ENCODE measurements at regions not wholly inside any gene's neighbourhood (a gene's known extent, or its start where the extent isn't known, plus 50 kb on each side); places are given as distances from the start of the nearest gene placed in this dataset.
A peak's percentile ranks its signal among the peaks of the same experiment; 100 is the strongest.
"Not testable (repeated sequence)": the region's sequence is repeated elsewhere in the genome, so short reads cannot be mapped to it uniquely, and the experiment has no call there.

GRCh38 chr16:63804126-63804525 lies 1317.7 kb downstream of the CDH11 start:
- no peak for DNase-seq

- DNase-seq: no peak
These were observed 1332.3 kb downstream of the CDH11 start for GRCh38 chr16:63789603-63790002.

- no peak for DNase-seq
These were observed 1334.8 kb downstream of the CDH11 start for GRCh38 chr16:63787014-63787413.

GRCh38 chr16:63785170-63785569 lies 1336.7 kb downstream of the CDH11 start:
- DNase-seq: no peak

- no peak for DNase-seq
These were observed 1345.4 kb downstream of the CDH11 start for GRCh38 chr16:63776437-63776836.

GRCh38 chr16:63776034-63776433 lies 1345.8 kb downstream of the CDH11 start:
- no peak for DNase-seq

- peak; percentile 75 for DNase-seq
These were observed 1347.6 kb downstream of the CDH11 start for GRCh38 chr16:63774302-63774701.

- no peak for DNase-seq
These were observed 1352.7 kb downstream of the CDH11 start for GRCh38 chr16:63769211-63769610.

- DNase-seq: not testable (repeated sequence)
These were observed 1361.6 kb downstream of the CDH11 start for GRCh38 chr16:63760246-63760645.

- no peak for DNase-seq
These were observed 1369.5 kb downstream of the CDH11 start for GRCh38 chr16:63752347-63752746.

- DNase-seq: peak; percentile 9
These were observed 1372.6 kb downstream of the CDH11 start for GRCh38 chr16:63749276-63749675.

- no peak for DNase-seq
These were observed 1376.4 kb downstream of the CDH11 start for GRCh38 chr16:63745456-63745855.

GRCh38 chr16:63744077-63744874 lies 1377.6 kb downstream of the CDH11 start:
- no peak for DNase-seq

- no peak for DNase-seq
These were observed 1379.7 kb downstream of the CDH11 start for GRCh38 chr16:63742150-63742549.

- DNase-seq: no peak
These were observed 1384.2 kb downstream of the CDH11 start for GRCh38 chr16:63737633-63738032.

GRCh38 chr16:63735456-63735855 lies 1386.4 kb downstream of the CDH11 start:
- no peak for DNase-seq

- DNase-seq: peak; percentile 11
These were observed 1401.0 kb downstream of the CDH11 start for GRCh38 chr16:63720848-63721247.

GRCh38 chr16:63719926-63720325 lies 1401.9 kb downstream of the CDH11 start:
- DNase-seq: no peak

- peak; percentile 6 for DNase-seq
These were observed 1404.1 kb downstream of the CDH11 start for GRCh38 chr16:63717806-63718205.

- DNase-seq: no peak
These were observed 1407.0 kb downstream of the CDH11 start for GRCh38 chr16:63714876-63715275.

GRCh38 chr16:63712725-63713124 lies 1409.1 kb downstream of the CDH11 start:
- DNase-seq: no peak

- DNase-seq: no peak
These were observed 1418.3 kb downstream of the CDH11 start for GRCh38 chr16:63703612-63704011.

GRCh38 chr16:63702981-63703590 lies 1418.8 kb downstream of the CDH11 start:
- no peak for DNase-seq

GRCh38 chr16:63697736-63698135 lies 1424.1 kb downstream of the CDH11 start:
- no peak for DNase-seq

Measured in tongue (tissue), 1 donor.